ENCODE measurements at regions not wholly inside any gene's neighbourhood (a gene's known extent, or its start where the extent isn't known, plus 50 kb on each side); places are given as distances from the start of the nearest gene placed in this dataset.

- Histone ChIP-seq H3K9ac (ENCODE audit: insufficient read depth, low read length) (no peak overlapping the region), H3K27ac (ENCODE audit: insufficient read depth, low read length) (no peak overlapping the region), H3K36me3 (ENCODE audit: control insufficient read depth, insufficient read depth, low read length) (no peaks in the 10 kb centered on the region), H3K79me2 (ENCODE audit: control insufficient read depth, insufficient read depth, low read length) (no peaks in the 10 kb centered on the region), H3K27me3 (ENCODE audit: control insufficient read depth, insufficient read depth, low read length) (no peaks in the 10 kb centered on the region), H3K4me3 (replicated peaks in 1 of 4; ENCODE audit: control extremely low read depth in 1 of 4, insufficient read depth in 1 of 4, low read depth in 3 of 4, low read length in 4 of 4) (no peak overlapping the region), H2AFZ (ENCODE audit: low read length) (no peak overlapping the region), H3K9me3 (ENCODE audit: control insufficient read depth, insufficient read depth, low read depth, low read length) (no peaks in the 10 kb centered on the region), H3K4me1 (ENCODE audit: control insufficient read depth, extremely low read depth, insufficient read depth, low read length) (no peaks in the 10 kb centered on the region), H3K4me2 (ENCODE audit: extremely low read depth, insufficient read depth, low read length) (no peak overlapping the region), H4K20me1 (ENCODE audit: control insufficient read depth, extremely low read depth, insufficient read depth, low read length) (no peaks in the 10 kb centered on the region)
- no peak for DNase-seq (ENCODE audit: low read depth in 2 of 2)
- TF ChIP-seq EZH2 (IDR thresholded peaks at IDR 0.05; ENCODE audit: low read length, missing control alignments) (no peak), CTCF (conservative IDR thresholded peaks at IDR 0.05 in 1 of 2, IDR thresholded peaks at IDR 0.05 in 1 of 2; ENCODE audit: low read depth in 1 of 2, low read length in 2 of 2) (no peak)
These were observed 934.8 kb upstream of the EEF2KMT start for GRCh38 chr16:6032438-6032837.

- Histone ChIP-seq H4K20me1 (ENCODE audit: control insufficient read depth, extremely low read depth, insufficient read depth, low read length) (no peaks in the 10 kb centered on the region), H3K4me1 (ENCODE audit: control insufficient read depth, extremely low read depth, insufficient read depth, low read length) (no peaks in the 10 kb centered on the region), H3K36me3 (ENCODE audit: control insufficient read depth, insufficient read depth, low read length) (no peaks in the 10 kb centered on the region), H3K9ac (ENCODE audit: insufficient read depth, low read length) (no peak overlapping the region), H3K27ac (ENCODE audit: insufficient read depth, low read length) (no peak overlapping the region), H3K4me3 (replicated peaks in 1 of 4; ENCODE audit: control extremely low read depth in 1 of 4, insufficient read depth in 1 of 4, low read depth in 3 of 4, low read length in 4 of 4) (no peak overlapping the region), H3K79me2 (ENCODE audit: control insufficient read depth, insufficient read depth, low read length) (no peaks in the 10 kb centered on the region), H3K4me2 (ENCODE audit: extremely low read depth, insufficient read depth, low read length) (no peak overlapping the region), H3K27me3 (ENCODE audit: control insufficient read depth, insufficient read depth, low read length) (no peaks in the 10 kb centered on the region), H3K9me3 (ENCODE audit: control insufficient read depth, insufficient read depth, low read depth, low read length) (no peaks in the 10 kb centered on the region), H2AFZ (ENCODE audit: low read length) (no peak overlapping the region)
- TF ChIP-seq EZH2 (IDR thresholded peaks at IDR 0.05; ENCODE audit: low read length, missing control alignments) (no peak), CTCF (conservative IDR thresholded peaks at IDR 0.05 in 1 of 2, IDR thresholded peaks at IDR 0.05 in 1 of 2; ENCODE audit: low read depth in 1 of 2, low read length in 2 of 2) (no peak)
- DNase-seq (ENCODE audit: low read depth in 2 of 2) = no peak
These were observed 934.0 kb upstream of the EEF2KMT start for GRCh38 chr16:6031567-6031966.

- no peak overlapping the region for H3K4me3 ChIP-seq (replicated peaks in 1 of 4; ENCODE audit: control extremely low read depth in 1 of 4, insufficient read depth in 1 of 4, low read depth in 3 of 4, low read length in 4 of 4)
- H3K27ac ChIP-seq (ENCODE audit: insufficient read depth, low read length) = no peak overlapping the region
- no peaks in the 10 kb centered on the region for H3K79me2 ChIP-seq (ENCODE audit: control insufficient read depth, insufficient read depth, low read length)
- H4K20me1 ChIP-seq (ENCODE audit: control insufficient read depth, extremely low read depth, insufficient read depth, low read length) = no peaks in the 10 kb centered on the region
- TF ChIP-seq CTCF (conservative IDR thresholded peaks at IDR 0.05 in 1 of 2, IDR thresholded peaks at IDR 0.05 in 1 of 2; ENCODE audit: low read depth in 1 of 2, low read length in 2 of 2) = no peak
- no peak for TF ChIP-seq EZH2 (IDR thresholded peaks at IDR 0.05; ENCODE audit: low read length, missing control alignments)
- no peak overlapping the region for H3K9ac ChIP-seq (ENCODE audit: insufficient read depth, low read length)
- H3K4me2 ChIP-seq (ENCODE audit: extremely low read depth, insufficient read depth, low read length) = no peak overlapping the region
- DNase-seq (ENCODE audit: low read depth in 2 of 2) = no peak
- no peaks in the 10 kb centered on the region for H3K36me3 ChIP-seq (ENCODE audit: control insufficient read depth, insufficient read depth, low read length)
- H3K9me3 ChIP-seq (ENCODE audit: control insufficient read depth, insufficient read depth, low read depth, low read length) = no peaks in the 10 kb centered on the region
- no peak overlapping the region for H2AFZ ChIP-seq (ENCODE audit: low read length)
- no peaks in the 10 kb centered on the region for H3K27me3 ChIP-seq (ENCODE audit: control insufficient read depth, insufficient read depth, low read length)
- no peaks in the 10 kb centered on the region for H3K4me1 ChIP-seq (ENCODE audit: control insufficient read depth, extremely low read depth, insufficient read depth, low read length)
These were observed 933.5 kb upstream of the EEF2KMT start for GRCh38 chr16:6031102-6031501.

Data from fibroblast of lung (primary cell).